Breast epithelium (tissue), 4 donors: ENCODE measurements at regions not wholly inside any gene's neighbourhood (a gene's known extent, or its start where the extent isn't known, plus 50 kb on each side); places are given as distances from the start of the nearest gene placed in this dataset.

Source experiments
- DNase-seq, 2 donors: peaks; one replicate each; pipeline ENCODE4 v3.0.0-alpha.2; 2019; ENCODE audit warnings: low spot score in 2 of 2
- H3K27ac ChIP-seq, 2 donors: fragments of 200-600 bp; sonication (generic) in 1 of 2; one replicate each; pipeline ENCODE4 v1.5.1; 2016 to 2019; ENCODE audit warnings: mild to moderate bottlenecking in 1 of 2
- H3K27me3 ChIP-seq, 2 donors: fragments of 200-600 bp; sonication (generic) in 1 of 2; one replicate each; pipeline versions ENCODE4 v1.5.1 to v1.6.0; 2017 to 2019; ENCODE audit warnings: control low read depth in 1 of 2, mild to moderate bottlenecking in 1 of 2
- H3K36me3 ChIP-seq: fragments of 200-600 bp; one replicate; pipeline ENCODE4 v1.5.1; 2019
- H3K4me1 ChIP-seq, 2 donors: fragments of 200-600 bp; sonication (generic); one replicate each; pipeline ENCODE4 v1.5.1; 2016 to 2019; ENCODE audit warnings: control low read depth in 1 of 2
- H3K4me3 ChIP-seq, 3 donors: fragments of 200-600 bp; sonication (generic); 1 replicate in 2 of 3; 2 replicates in 1 of 3; pipeline ENCODE4 v1.5.1; 2016 to 2019; ENCODE audit warnings: mild to moderate bottlenecking in 3 of 3, moderate library complexity in 2 of 3
- H3K9me3 ChIP-seq, 2 donors: fragments of 200-600 bp; sonication (generic) in 1 of 2; one replicate each; pipeline ENCODE4 v1.5.1; 2016 to 2019; ENCODE audit warnings: control low read depth in 1 of 2
- CTCF ChIP-seq, 3 donors: fragments of 450-650 bp; IDR thresholded peaks; one replicate each; pipeline ENCODE4 v1.5.1; 2016 to 2017; ENCODE audit warnings: antibody characterized with exemption in 3 of 3, mild to moderate bottlenecking in 3 of 3, moderate library complexity in 3 of 3
- POLR2A ChIP-seq: fragments of 450-650 bp; IDR thresholded peaks from one replicate; pipeline ENCODE4 v1.6.1; 2016; ENCODE audit warnings: antibody characterized with exemption, mild to moderate bottlenecking, moderate library complexity
- POLR2AphosphoS5 ChIP-seq, 3 donors: sonication (generic); formaldehyde crosslinking; IDR thresholded peaks; one replicate each; pipeline ENCODE4 v1.6.1; 2017; ENCODE audit warnings: antibody characterized with exemption in 3 of 3
- intact Hi-C: fragments of 100-400 bp; cut with DNase I; formaldehyde crosslinking; loops from one replicate; pipeline ENCODE4 v1.15.1; 2023; ENCODE audit warnings: low total_unique reads

- Histone ChIP-seq H3K27ac (peak overlapping the region; percentile 8 to 54), H3K9me3 (no peaks in the 10 kb centered on the region), H3K36me3 (no peaks in the 10 kb centered on the region), H3K4me1 (no peaks in the 10 kb centered on the region), H3K4me3 (no peak overlapping the region), H3K27me3 (no peaks in the 10 kb centered on the region)
- no peak for TF ChIP-seq CTCF (IDR thresholded peaks at IDR 0.05)
- no peak for TF ChIP-seq POLR2A
- peak in 2 of 3 donors; percentile 11 to 15 for TF ChIP-seq POLR2AphosphoS5 (IDR thresholded peaks at IDR 0.05)
- peak in 1 of 2 donors; percentile 30 for DNase-seq
- intact Hi-C loops: no loop called here
These were observed 189.8 kb upstream of the PRICKLE1 start for GRCh38 chr12:42779186-42779859.

GRCh38 chr12:42776396-42776795, 186.8 kb upstream of the PRICKLE1 start:
- peaks cover 0 to 6% of the 10 kb centered on the region in 2 donors for H3K9me3 ChIP-seq
- no peak overlapping the region for H3K27ac ChIP-seq
- H3K4me1 ChIP-seq: no peaks in the 10 kb centered on the region
- TF ChIP-seq POLR2AphosphoS5 (IDR thresholded peaks at IDR 0.05) (no peak), CTCF (IDR thresholded peaks at IDR 0.05) (no peak), POLR2A (no peak)
- H3K4me3 ChIP-seq: no peak overlapping the region
- no peaks in the 10 kb centered on the region for H3K36me3 ChIP-seq
- no peak for DNase-seq
- intact Hi-C loops: no loop called here
- no peaks in the 10 kb centered on the region for H3K27me3 ChIP-seq

- intact Hi-C loops: no loop called here
- DNase-seq: no peak
- Histone ChIP-seq H3K9me3 (peaks cover 0 to 6% of the 10 kb centered on the region in 2 donors), H3K4me1 (no peaks in the 10 kb centered on the region), H3K36me3 (no peaks in the 10 kb centered on the region), H3K27me3 (no peaks in the 10 kb centered on the region), H3K27ac (no peak overlapping the region), H3K4me3 (no peak overlapping the region)
- no peak for TF ChIP-seq CTCF (IDR thresholded peaks at IDR 0.05)
- TF ChIP-seq POLR2AphosphoS5 (IDR thresholded peaks at IDR 0.05): no peak
- TF ChIP-seq POLR2A: no peak
These were observed 184.7 kb upstream of the PRICKLE1 start for GRCh38 chr12:42774238-42774637.

- intact Hi-C loops: no loop called here
- TF ChIP-seq CTCF (IDR thresholded peaks at IDR 0.05): no peak
- no peak for TF ChIP-seq POLR2A
- TF ChIP-seq POLR2AphosphoS5 (IDR thresholded peaks at IDR 0.05): no peak
- Histone ChIP-seq H3K4me3 (no peak overlapping the region), H3K36me3 (no peaks in the 10 kb centered on the region), H3K27ac (no peak overlapping the region), H3K9me3 (peaks cover 0 to 6% of the 10 kb centered on the region in 2 donors), H3K27me3 (no peaks in the 10 kb centered on the region), H3K4me1 (no peaks in the 10 kb centered on the region)
- DNase-seq: no peak
These were observed 180.7 kb upstream of the PRICKLE1 start for GRCh38 chr12:42770261-42770660.

- Histone ChIP-seq H3K36me3 (no peaks in the 10 kb centered on the region), H3K4me3 (no peak overlapping the region), H3K27ac (no peak overlapping the region), H3K9me3 (peaks cover 0 to 6% of the 10 kb centered on the region in 2 donors), H3K4me1 (no peaks in the 10 kb centered on the region), H3K27me3 (no peaks in the 10 kb centered on the region)
- no peak for TF ChIP-seq POLR2AphosphoS5 (IDR thresholded peaks at IDR 0.05)
- no peak for TF ChIP-seq POLR2A
- intact Hi-C loops: no loop called here
- DNase-seq: no peak
These were observed 179.9 kb upstream of the PRICKLE1 start for GRCh38 chr12:42769455-42769854.
